ENCODE measurements at regions not wholly inside any gene's neighbourhood (a gene's known extent, or its start where the extent isn't known, plus 50 kb on each side); places are given as distances from the start of the nearest gene placed in this dataset.

DNA sequence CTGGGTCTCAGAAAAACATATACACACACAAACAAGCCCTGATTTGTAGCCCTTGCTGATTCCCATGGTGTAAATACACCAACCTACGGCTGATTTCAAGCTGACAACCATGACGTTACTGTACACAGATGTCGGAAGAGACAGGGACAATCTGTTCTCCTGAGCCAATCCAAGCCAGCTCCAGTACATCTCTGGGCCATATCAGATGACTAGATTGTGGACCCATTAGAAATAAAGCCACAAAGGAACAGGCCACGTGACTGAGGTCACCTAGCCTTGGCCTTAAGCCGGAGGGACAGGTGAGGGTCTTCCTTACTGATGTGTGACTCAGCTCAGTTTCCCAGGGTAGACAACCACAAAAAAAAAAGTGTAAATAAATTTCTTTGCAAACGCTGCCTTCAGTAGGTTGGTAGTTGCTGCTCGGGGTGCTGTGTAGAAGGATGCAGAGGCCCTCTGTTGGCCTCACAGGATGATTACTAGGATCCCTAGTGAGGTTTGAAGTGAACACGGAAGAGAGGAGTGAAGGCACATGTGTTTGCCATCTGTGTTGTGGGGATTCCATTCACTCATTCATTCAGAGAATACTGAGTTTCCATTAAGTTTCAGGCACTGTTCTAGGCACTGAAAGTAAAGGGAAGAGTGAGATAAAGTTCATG is 99.0 kb upstream of the LARGE1 start:
- ATAC-seq (no peak), DNase-seq (ENCODE audit: low spot score in 2 of 2) (no peak)
- Mint-ChIP-seq H3K9me3 (peaks cover 12 to 24% of the 10 kb centered on the region in 2 donors), H3K27ac (no peak overlapping the region), H3K36me3 (peaks cover 6 to 14% of the 10 kb centered on the region in 2 donors)

DNA sequence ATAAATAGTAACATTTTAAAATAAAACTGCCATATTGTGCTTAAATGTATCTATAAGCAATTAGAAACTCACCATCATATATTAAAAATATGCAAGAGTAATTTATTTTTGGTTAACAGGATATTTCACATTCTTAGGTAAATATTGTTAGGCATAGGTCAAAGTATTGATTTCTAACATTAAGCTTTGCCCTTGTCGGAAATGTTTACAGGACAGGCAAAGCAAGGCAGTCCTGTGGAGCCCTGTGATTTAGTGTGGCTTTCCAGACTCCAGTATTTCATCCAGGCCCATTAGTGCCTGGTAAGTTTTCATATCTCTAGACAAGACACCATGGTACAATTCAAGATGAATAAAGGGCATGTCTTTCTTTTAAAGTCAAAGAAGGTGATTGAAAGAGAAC is 114.9 kb upstream of the LARGE1 start:
- H3K36me3 Mint-ChIP-seq = peaks cover 0 to 6% of the 10 kb centered on the region in 2 donors
- no peak overlapping the region for H3K27ac Mint-ChIP-seq
- ATAC-seq (no peak), DNase-seq (ENCODE audit: low spot score in 2 of 2) (no peak)
- peaks cover 16 to 25% of the 10 kb centered on the region in 2 donors for H3K9me3 Mint-ChIP-seq

DNA sequence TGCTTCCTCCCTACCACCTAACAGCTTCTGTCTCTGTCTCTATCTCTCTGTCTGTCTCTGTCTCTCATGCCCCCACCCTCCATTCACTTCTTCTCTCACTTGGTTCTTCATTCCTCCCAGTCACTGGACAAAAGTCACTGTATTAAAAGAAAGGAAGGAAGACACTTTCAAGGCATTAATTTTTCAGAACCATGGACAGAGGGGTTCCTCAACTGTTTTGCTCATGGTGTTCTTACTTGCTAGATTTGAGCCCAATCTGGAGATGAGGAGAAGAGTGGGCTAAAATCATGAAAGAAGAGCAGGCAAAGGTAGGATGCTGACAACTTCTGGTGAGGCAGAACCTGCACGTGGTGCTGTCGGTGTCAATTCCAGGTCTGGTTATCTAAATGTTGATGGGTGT is 116.7 kb upstream of the LARGE1 start:
- Mint-ChIP-seq H3K36me3 (peaks cover 0 to 6% of the 10 kb centered on the region in 2 donors), H3K27ac (no peak overlapping the region), H3K9me3 (peaks cover 13 to 25% of the 10 kb centered on the region in 2 donors)
- ATAC-seq = no peak
- no peak for DNase-seq (ENCODE audit: low spot score in 2 of 2)

DNA sequence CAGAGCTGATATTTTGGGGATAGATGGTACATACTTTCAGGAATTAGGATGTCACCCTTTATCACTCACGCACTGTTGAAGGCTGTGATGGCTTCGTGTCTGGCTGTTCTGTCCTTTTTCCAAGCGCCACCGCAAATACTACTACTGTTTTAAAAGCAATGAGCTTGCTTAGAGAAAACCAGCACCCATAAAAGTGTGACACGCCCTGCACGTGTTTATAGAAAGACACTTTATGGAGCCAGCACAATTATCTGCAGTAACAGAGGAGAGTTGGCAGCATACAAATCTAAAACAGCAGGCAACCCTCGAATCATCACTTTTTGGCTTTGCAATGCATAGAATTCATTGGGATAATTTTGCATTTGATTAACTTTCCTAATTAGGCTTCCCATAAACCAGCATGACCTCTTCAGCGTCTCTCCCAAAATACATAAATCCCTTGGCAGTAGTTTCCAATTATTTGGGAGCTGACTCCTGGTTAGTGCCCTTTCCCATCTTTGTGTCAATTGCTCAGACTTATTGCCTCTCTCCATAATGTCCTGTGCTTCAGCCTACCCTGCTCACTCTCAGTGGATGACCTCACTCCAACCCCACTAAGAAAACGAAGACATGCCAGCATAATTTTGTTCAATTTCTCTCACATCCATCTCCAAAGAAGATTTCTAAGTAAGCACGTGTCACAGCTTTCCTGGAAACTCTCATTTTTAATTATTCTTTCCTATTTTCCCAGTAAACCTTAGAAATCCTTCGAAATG is 118.7 kb upstream of the LARGE1 start:
- H3K27ac Mint-ChIP-seq = no peak overlapping the region
- ATAC-seq (no peak), DNase-seq (ENCODE audit: low spot score in 2 of 2) (no peak)
- peaks cover 11 to 23% of the 10 kb centered on the region in 2 donors for H3K9me3 Mint-ChIP-seq
- H3K36me3 Mint-ChIP-seq = no peaks in the 10 kb centered on the region

DNA sequence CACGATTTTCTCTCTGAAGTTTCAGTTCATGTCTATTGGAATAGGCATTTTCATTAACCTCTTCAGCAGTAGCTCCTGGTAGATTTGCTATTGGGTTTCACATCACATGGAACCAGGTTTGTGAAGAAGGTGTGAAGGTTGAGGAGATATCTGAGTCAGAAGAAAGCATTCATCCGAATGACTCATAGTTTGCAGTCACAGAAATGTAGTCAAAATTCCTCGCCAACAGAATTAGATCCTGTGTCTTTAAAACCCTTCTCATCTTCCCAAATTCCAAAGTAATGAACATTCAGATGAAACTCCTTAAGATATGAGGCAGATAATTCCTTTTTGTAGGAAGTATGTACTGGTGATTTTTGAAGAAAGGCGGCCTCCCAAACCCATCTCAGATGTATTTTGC is 125.0 kb upstream of the LARGE1 start:
- Mint-ChIP-seq H3K27ac (no peak overlapping the region), H3K9me3 (peaks cover 4 to 7% of the 10 kb centered on the region in 2 donors), H3K36me3 (peaks cover 0 to 4% of the 10 kb centered on the region in 2 donors)
- ATAC-seq (no peak), DNase-seq (ENCODE audit: low spot score in 2 of 2) (no peak)

DNA sequence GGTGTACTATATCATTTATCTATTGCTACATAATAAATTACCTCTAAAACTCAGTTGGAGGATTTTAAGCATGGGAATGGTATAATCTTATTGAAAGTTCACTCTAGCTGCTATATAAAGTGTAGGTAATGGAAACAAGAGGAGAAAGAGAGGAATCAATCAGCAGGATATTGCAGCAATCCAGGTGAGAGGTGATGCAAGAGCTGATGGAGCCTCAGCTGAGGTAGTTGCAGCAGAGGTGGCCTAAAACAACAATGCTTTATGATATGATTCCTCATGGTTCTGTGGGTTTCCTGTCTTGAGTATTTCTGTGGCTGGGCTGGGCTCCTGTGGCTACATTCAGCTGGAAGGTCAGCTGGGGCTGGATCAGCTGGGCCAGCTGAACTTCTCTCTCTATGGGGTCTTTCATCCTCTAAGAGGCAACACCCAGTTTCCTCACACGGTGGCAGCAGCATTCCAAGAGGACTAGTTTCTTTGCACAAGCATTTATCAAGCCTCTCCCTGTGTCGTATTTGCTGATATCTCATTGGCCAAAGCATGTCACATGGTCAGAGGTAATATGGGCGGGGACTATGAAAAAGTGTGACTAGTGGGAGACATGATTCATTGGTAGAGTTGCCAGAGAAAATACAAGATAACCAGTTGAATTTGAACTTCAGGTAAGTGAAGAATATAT is 135.4 kb upstream of the LARGE1 start:
- Mint-ChIP-seq H3K9me3 (peaks cover 19 to 21% of the 10 kb centered on the region in 2 donors), H3K27ac (no peak overlapping the region), H3K36me3 (peaks cover 9 to 11% of the 10 kb centered on the region in 2 donors)
- ATAC-seq (no peak), DNase-seq (ENCODE audit: low spot score in 2 of 2) (no peak)

DNA sequence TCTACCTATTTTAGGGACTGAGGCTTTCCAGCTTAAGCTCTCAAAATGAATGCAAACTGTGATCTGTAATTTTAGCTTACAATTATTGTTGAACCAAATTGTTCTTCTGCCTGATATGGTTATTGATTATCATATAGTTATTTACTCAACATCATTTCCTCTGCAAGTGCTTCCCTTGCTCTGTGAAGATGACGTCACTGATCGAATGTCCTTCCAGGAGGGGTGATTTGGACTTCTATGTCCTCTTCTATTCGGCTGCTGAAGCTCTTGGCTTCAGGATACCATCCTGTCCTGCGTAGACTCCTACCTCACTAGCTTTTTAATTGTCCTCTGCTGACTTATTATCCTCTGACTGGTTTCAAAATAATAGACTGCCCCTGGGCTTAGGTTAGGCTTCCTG is 137.4 kb upstream of the LARGE1 start:
- H3K27ac Mint-ChIP-seq = no peak overlapping the region
- DNase-seq (ENCODE audit: low spot score in 2 of 2) (no peak), ATAC-seq (no peak)
- H3K9me3 Mint-ChIP-seq = peaks cover 15 to 17% of the 10 kb centered on the region in 2 donors
- peaks cover 9 to 11% of the 10 kb centered on the region in 2 donors for H3K36me3 Mint-ChIP-seq

DNA sequence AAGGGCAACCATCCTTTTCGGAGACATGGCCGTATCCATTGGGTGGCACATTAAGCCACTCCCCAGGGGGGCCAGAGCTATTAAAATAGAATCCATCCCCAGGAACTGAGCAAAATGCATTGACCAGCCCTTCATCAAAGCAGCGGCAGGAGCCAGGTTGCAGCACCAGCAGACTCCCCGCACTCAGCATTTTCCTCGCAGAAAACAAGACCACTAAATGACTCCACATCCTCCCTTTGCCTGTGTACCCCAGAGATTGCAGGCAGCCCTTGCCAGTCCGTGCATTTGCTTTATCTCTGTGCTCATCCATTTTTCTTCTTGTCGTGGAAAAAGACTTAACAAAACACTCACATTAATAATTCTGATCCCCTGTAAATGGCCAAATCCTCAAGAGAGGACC is 144.4 kb upstream of the LARGE1 start:
- DNase-seq (ENCODE audit: low spot score in 2 of 2) (no peak), ATAC-seq (no peak)
- H3K27ac Mint-ChIP-seq = no peak overlapping the region
- H3K36me3 Mint-ChIP-seq = peaks cover under 1 to 2% of the 10 kb centered on the region in 2 donors
- H3K9me3 Mint-ChIP-seq = peaks cover 2 to 19% of the 10 kb centered on the region in 2 donors

DNA sequence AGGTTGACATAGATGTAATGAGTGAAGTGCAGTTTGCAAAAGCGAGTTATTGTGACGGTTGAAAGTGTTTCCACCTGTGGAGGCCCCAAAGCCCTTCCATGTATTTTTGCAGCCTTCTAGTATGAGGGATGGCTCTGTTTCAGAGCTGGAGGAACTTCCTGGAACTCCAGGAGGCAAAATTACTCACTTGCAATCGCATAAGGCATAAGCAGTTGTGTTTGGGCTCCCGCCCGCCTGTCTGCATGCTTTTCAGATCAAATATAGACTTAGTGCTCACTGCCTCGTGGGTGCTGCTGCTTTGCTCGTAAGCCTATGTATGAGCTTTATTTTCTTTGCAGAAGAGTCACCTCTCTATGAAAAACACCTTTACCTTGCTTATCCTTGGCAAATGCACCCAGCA is 146.8 kb upstream of the LARGE1 start:
- Mint-ChIP-seq H3K36me3 (no peaks in the 10 kb centered on the region), H3K27ac (no peak overlapping the region), H3K9me3 (peaks cover 5 to 14% of the 10 kb centered on the region in 2 donors)
- no peak for DNase-seq (ENCODE audit: low spot score in 2 of 2)
- no peak for ATAC-seq

DNA sequence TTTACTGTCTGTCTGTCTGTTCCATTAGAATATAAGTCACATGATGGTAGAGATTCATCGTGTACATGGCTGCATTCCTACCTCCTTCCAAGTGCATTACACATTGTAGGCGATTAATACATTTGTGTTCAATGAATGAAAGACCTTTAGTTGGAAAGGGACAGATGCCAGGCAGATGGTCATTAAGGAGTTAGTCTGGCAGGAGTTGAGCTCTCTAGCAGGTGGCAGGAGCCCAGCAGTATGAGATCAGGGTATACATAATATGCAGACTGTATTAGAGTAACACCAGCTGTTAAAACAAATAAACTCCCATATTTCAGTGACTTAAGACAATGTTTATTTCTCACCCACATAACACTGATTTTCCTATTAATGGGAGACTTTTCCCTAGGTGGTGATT is 147.7 kb upstream of the LARGE1 start:
- DNase-seq (ENCODE audit: low spot score in 2 of 2) (no peak), ATAC-seq (no peak)
- Mint-ChIP-seq H3K27ac (no peak overlapping the region), H3K9me3 (peaks cover 5 to 13% of the 10 kb centered on the region in 2 donors), H3K36me3 (no peaks in the 10 kb centered on the region)

DNA sequence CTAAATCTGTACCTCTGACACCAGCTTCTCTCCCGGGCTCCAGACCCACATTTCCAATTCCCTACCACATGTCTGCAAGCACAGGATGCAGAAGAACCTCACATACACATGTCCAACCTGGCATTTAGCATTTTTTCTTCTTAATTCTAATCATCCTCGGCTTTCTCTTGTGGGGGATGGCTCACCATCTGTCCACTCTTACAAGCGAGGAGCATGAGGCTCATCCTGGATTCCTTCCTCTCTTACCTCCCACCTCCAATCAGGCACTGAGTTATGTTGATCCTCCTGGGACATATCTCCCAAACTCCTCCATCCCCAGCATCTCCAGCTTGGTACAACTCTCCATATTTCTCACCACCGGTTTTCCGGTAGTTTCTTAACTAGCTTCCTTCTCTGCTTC is 149.8 kb upstream of the LARGE1 start:
- peaks cover 5 to 9% of the 10 kb centered on the region in 2 donors for H3K9me3 Mint-ChIP-seq
- H3K36me3 Mint-ChIP-seq = no peaks in the 10 kb centered on the region
- H3K27ac Mint-ChIP-seq = no peak overlapping the region
- DNase-seq (ENCODE audit: low spot score in 2 of 2) (no peak), ATAC-seq (no peak)

DNA sequence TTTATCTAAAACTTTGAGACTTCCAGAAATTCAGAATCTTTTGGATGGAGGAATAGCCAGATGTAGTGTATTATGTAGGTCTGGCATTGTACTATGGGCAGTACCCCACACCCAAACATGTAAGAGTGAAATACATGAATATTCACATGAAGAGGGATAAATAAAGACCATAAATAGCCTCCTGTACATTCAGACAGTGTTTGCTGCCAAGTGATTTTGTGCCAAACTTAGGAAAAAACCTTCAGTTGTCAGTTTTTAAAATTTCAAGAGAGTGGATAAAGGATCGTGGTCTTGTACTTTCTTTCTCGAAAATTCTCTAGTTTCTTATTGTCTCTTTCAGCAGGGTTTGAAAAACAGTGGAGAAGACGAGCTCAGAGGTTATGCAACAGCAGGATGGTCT is 150.3 kb upstream of the LARGE1 start:
- no peak for DNase-seq (ENCODE audit: low spot score in 2 of 2)
- no peak overlapping the region for H3K27ac Mint-ChIP-seq
- H3K36me3 Mint-ChIP-seq = no peaks in the 10 kb centered on the region
- H3K9me3 Mint-ChIP-seq = peaks cover 5 to 10% of the 10 kb centered on the region in 2 donors
- no peak for ATAC-seq

DNA sequence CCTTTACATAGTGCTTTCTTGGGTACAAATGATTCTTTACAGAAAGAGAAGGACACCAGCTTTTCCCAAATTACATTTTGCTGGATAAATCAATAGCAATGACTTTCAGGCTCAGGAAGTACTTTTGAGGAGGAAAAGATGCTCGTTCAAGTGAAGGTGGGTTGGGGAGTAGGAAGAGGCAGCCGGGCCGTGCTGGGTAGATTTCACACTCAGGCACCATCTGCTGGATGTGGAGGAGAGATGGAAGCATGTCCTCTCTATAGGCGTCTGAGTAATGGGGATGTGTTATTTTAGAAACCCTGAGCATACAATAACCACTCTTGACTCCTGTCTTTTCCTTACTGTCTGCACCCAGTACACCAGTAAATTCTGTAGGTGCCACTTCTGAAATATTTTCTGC is 152.3 kb upstream of the LARGE1 start:
- no peak overlapping the region for H3K27ac Mint-ChIP-seq
- H3K9me3 Mint-ChIP-seq = peaks cover 5 to 7% of the 10 kb centered on the region in 2 donors
- no peaks in the 10 kb centered on the region for H3K36me3 Mint-ChIP-seq
- DNase-seq (ENCODE audit: low spot score in 2 of 2) = no peak
- no peak for ATAC-seq

DNA sequence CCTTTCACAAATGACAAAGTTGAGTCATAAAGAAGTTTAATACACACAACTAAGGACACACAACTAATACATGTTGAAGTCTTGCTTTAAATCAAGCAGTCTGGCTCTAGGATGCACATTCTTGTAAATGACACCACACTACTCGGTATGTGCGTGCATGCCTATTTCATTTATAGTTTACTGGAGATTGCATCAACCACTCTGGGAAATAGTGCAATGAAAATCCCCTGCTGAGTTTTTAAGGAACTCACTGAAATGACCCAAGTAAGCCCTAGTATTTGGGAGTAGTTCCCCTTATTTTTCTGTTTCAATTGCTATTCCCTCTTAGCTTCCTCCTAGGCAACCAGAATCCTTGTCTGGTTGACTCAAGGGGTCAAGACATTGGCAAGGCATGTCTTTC is 160.2 kb upstream of the LARGE1 start:
- Mint-ChIP-seq H3K36me3 (no peaks in the 10 kb centered on the region), H3K9me3 (peaks cover 0 to 11% of the 10 kb centered on the region in 2 donors), H3K27ac (no peak overlapping the region)
- ATAC-seq (no peak), DNase-seq (ENCODE audit: low spot score in 2 of 2) (no peak)

DNA sequence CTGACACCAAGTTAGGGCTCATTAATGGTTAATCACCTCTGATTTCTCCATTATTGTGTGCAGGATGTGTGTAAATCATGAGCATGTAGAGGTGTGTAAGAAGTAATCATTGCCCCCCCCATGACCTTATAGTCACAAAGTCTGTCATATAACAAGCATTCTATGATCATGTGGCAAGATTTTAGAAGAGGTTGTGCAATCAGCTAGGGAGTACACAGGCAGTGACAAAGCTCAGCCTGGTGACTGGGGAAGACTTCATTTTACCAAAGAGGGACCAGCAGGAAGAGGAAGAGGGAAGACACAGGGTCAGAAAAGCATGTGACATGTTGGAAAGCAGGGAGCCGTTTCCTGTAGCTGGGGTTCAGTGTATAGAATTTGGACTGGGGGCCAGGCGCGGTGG is 176.5 kb upstream of the LARGE1 start:
- no peak for DNase-seq (ENCODE audit: low spot score in 2 of 2)
- no peak overlapping the region for H3K27ac Mint-ChIP-seq
- H3K9me3 Mint-ChIP-seq = peaks cover 18 to 29% of the 10 kb centered on the region in 2 donors
- peaks cover 0 to 27% of the 10 kb centered on the region in 2 donors for H3K36me3 Mint-ChIP-seq
- no peak for ATAC-seq

DNA sequence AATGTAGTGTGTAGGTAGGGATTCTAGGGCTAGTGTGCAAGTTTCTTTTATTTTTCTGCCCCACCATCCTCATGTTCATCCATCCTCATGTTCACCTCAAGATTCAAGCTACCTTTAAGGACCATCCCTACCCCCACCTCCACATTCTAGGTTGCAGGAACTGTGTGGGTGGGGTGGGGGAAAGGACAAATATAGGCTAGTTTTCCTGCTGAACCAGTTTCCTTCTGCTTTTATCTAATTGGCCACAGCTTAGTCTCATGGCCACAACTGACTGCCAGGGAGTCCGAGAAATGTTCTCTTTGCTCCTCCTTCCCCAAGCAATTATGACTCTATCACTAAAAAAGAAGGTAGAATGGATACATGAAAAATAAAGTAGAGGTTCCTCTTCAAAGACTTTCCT is 179.0 kb upstream of the LARGE1 start:
- Mint-ChIP-seq H3K36me3 (peaks cover 0 to 22% of the 10 kb centered on the region in 2 donors), H3K27ac (no peak overlapping the region), H3K9me3 (peaks cover 13 to 28% of the 10 kb centered on the region in 2 donors)
- DNase-seq (ENCODE audit: low spot score in 2 of 2) (no peak), ATAC-seq (no peak)

DNA sequence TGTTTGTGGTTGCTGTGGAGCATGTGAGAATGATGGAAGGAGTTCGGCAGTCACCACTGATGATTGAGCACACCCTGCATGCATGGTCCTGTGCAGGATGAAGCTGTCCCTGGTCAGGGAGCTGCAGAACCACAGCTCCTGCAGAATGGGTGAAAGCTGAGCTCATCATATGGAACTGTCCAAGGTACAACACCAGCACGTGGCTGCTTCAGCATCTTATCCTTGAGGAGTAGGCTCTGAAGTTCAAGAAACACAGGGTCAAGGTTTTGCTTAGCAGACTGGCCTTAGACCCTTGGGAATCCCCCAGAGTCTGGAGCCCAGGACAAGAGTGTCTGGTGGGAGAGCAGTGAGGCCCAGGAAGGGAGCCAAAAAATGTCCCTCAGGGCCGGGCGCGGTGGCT is 182.4 kb upstream of the LARGE1 start:
- no peak overlapping the region for H3K27ac Mint-ChIP-seq

More for the DNA sequence above, 182.4 kb upstream of the LARGE1 start:
- H3K36me3 Mint-ChIP-seq = peaks cover 0 to 11% of the 10 kb centered on the region in 2 donors
- no peak for ATAC-seq
- H3K9me3 Mint-ChIP-seq = peaks cover 0 to 20% of the 10 kb centered on the region in 2 donors
- DNase-seq (ENCODE audit: low spot score in 2 of 2) = no peak
